KMS-11 (cell line): ENCODE measurements at regions not wholly inside any gene's neighbourhood (a gene's known extent, or its start where the extent isn't known, plus 50 kb on each side); places are given as distances from the start of the nearest gene placed in this dataset.

Source experiments
- H2AFZ ChIP-seq: fragments of 200-600 bp; sonication (generic); 2 replicates; pipeline ENCODE4 v1.6.1; 2016; ENCODE audit warnings: antibody characterized with exemption, mixed run types, low read depth
- H3K27ac ChIP-seq: fragments of 200-600 bp; sonication (generic); 2 replicates; pipeline ENCODE4 v1.6.1; 2016; ENCODE audit warnings: mild to moderate bottlenecking, mixed run types
- H3K27me3 ChIP-seq: fragments of 200-600 bp; sonication (generic); 2 replicates; pipeline ENCODE4 v1.6.1; 2017; ENCODE audit warnings: mild to moderate bottlenecking, low read depth, mixed run types, moderate library complexity; ENCODE audit not compliant: insufficient read depth
- H3K36me3 ChIP-seq: fragments of 200-600 bp; sonication (generic); 2 replicates; pipeline ENCODE4 v1.6.1; 2017; ENCODE audit warnings: mild to moderate bottlenecking, mixed run types; ENCODE audit not compliant: insufficient read depth
- H3K4me1 ChIP-seq: fragments of 200-600 bp; sonication (generic); 2 replicates; pipeline ENCODE4 v1.6.1; 2016; ENCODE audit warnings: mild to moderate bottlenecking, low read depth, mixed run types; ENCODE audit not compliant: poor library complexity, severe bottlenecking
- H3K4me2 ChIP-seq: fragments of 200-600 bp; sonication (generic); 2 replicates; pipeline ENCODE4 v1.7.0; 2016; ENCODE audit warnings: mild to moderate bottlenecking, mixed run types
- H3K4me3 ChIP-seq: fragments of 200-600 bp; sonication (generic); IDR thresholded peaks from 2 replicates; pipeline ENCODE4 v1.6.1; 2017; ENCODE audit warnings: low read depth, low read length, mixed read lengths; ENCODE audit not compliant: insufficient read depth
- H3K79me2 ChIP-seq: fragments of 200-600 bp; sonication (generic); 2 replicates; pipeline ENCODE4 v1.6.1; 2016; ENCODE audit warnings: low read depth, mixed run types; ENCODE audit not compliant: insufficient read depth
- H3K9ac ChIP-seq: fragments of 200-600 bp; sonication (generic); 2 replicates; pipeline ENCODE4 v1.6.1; 2016; ENCODE audit warnings: mild to moderate bottlenecking, mixed run types
- H4K20me1 ChIP-seq: fragments of 200-600 bp; sonication (generic); 2 replicates; pipeline ENCODE4 v1.6.1; 2016; ENCODE audit warnings: mild to moderate bottlenecking, mixed run types; ENCODE audit not compliant: insufficient read depth
- TF ChIP-seq, protein P1 (sequence below): fragments of 200-600 bp; sonication (generic); conservative IDR thresholded peaks from 2 replicates; pipeline ENCODE4 v1.6.1; 2017; ENCODE audit warnings: low read depth, mild to moderate bottlenecking, antibody characterized with exemption, low read length, moderate library complexity, mixed read lengths

DNA sequence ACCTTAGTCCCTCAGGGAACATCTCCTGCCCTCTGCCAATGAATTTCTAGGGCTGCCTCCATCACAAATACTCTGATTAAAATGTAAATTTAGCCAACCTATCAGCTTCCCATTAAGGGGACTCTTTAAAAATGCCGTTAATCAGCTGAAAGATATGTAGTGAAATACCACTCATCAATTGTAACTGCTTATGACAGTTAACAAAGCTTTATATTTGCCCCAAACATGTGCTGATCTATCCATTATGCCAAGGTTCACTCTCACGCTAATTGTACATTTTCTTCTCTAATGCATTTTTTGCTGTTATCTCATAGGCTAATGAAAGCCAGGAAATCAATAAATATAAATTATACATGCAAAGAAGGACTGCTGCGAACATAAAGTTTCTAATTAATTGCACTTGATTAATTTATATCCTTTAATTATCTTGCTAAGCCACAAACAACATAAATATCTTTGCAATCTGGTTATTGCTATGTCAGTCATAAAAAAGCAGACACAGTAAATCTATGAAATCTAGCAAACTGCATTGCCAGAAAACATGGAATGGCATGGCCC, 601.4 kb upstream of the SALL1 start:
- peak overlapping the region; percentile 24; the same call in 1 of the 2 replicates for H3K4me2 ChIP-seq
- TF ChIP-seq, protein P1, sequence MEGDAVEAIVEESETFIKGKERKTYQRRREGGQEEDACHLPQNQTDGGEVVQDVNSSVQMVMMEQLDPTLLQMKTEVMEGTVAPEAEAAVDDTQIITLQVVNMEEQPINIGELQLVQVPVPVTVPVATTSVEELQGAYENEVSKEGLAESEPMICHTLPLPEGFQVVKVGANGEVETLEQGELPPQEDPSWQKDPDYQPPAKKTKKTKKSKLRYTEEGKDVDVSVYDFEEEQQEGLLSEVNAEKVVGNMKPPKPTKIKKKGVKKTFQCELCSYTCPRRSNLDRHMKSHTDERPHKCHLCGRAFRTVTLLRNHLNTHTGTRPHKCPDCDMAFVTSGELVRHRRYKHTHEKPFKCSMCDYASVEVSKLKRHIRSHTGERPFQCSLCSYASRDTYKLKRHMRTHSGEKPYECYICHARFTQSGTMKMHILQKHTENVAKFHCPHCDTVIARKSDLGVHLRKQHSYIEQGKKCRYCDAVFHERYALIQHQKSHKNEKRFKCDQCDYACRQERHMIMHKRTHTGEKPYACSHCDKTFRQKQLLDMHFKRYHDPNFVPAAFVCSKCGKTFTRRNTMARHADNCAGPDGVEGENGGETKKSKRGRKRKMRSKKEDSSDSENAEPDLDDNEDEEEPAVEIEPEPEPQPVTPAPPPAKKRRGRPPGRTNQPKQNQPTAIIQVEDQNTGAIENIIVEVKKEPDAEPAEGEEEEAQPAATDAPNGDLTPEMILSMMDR = no peak
- no peak overlapping the region for H2AFZ ChIP-seq
- H3K9ac ChIP-seq = no peak overlapping the region
- H3K27ac ChIP-seq = no peak overlapping the region
- H3K79me2 ChIP-seq = no peaks in the 10 kb centered on the region
- H3K36me3 ChIP-seq = no peaks in the 10 kb centered on the region
- peaks cover 48% of the 10 kb centered on the region for H3K4me1 ChIP-seq
- H3K4me3 ChIP-seq = no peak overlapping the region
- no peaks in the 10 kb centered on the region for H3K27me3 ChIP-seq
- H4K20me1 ChIP-seq = no peaks in the 10 kb centered on the region

DNA sequence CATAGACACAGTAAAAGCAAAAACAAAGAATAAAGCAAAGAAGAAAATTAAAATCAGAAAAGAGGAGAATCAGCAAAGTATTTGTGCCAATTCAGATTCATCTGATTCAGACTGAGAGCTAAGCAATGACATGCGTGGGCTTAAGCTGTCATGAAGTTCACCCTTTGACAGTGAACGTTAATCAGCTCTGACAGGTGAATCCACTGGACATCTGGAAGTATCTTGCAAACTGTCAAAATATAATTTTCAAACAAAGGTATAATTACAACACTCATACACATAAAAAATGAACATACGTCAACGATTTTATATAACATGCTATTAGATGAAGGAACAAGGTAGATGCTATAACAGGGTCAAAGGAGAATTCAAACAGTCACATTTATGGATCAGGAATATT, 596.3 kb upstream of the SALL1 start:
- no peaks in the 10 kb centered on the region for H3K27me3 ChIP-seq

DNA sequence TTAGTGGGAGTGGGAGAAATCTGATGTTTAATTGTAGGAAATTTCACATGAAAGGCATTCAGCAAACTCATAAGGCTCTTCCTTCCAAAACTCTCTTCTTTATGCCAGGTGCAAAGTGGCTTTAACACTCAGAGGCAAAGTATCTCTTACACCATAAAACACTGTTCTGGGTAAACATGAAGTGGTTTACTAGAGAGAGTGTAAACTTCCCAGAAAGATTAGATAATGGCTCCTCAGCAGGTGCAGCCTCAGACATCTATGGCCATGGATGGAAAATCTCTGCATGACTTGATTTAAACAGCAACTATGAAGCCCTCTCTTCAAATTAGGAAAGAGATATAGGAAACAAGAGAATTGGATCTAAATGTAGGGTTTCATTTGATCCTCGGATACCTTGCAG, 583.1 kb upstream of the SALL1 start:
- Histone ChIP-seq H2AFZ (no peak overlapping the region), H3K36me3 (no peaks in the 10 kb centered on the region), H3K4me3 (no peak overlapping the region), H3K27ac (no peak overlapping the region), H3K27me3 (no peaks in the 10 kb centered on the region), H4K20me1 (no peaks in the 10 kb centered on the region), H3K4me1 (no peaks in the 10 kb centered on the region), H3K4me2 (no peak overlapping the region), H3K79me2 (no peaks in the 10 kb centered on the region), H3K9ac (no peak overlapping the region)
- TF ChIP-seq, protein P1 = no peak

More for the DNA sequence above, 596.3 kb upstream of the SALL1 start:
- Histone ChIP-seq H3K4me1 (peaks cover 1% of the 10 kb centered on the region), H3K9ac (no peak overlapping the region), H3K36me3 (no peaks in the 10 kb centered on the region), H3K4me3 (no peak overlapping the region), H2AFZ (no peak overlapping the region), H3K4me2 (no peak overlapping the region), H3K79me2 (no peaks in the 10 kb centered on the region), H4K20me1 (no peaks in the 10 kb centered on the region), H3K27ac (no peak overlapping the region)
- TF ChIP-seq, protein P1 = no peak

DNA sequence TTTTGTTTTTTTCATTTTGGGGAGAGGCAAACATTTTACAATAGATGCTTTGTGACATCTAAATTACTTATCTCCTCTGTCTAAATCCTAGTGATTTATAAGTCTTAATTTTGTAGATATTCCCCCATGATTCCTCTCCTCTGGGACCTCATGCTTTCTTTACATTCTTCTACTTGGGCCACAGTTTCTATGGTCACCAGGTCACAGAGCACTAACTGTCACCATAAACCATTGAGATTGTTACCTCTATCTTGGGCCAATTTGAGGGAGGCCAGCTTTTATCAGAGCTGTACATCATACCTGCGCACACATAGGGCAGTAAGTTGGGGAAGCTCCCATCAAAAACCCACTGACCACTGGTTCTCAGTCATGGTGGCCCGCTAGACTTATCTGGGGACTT, 582.1 kb upstream of the SALL1 start:
- no peaks in the 10 kb centered on the region for H3K79me2 ChIP-seq
- no peaks in the 10 kb centered on the region for H4K20me1 ChIP-seq
- H2AFZ ChIP-seq = no peak overlapping the region
- no peak overlapping the region for H3K9ac ChIP-seq
- H3K4me2 ChIP-seq = no peak overlapping the region
- no peak overlapping the region for H3K27ac ChIP-seq
- H3K36me3 ChIP-seq = no peaks in the 10 kb centered on the region
- TF ChIP-seq, protein P1 = no peak
- no peak overlapping the region for H3K4me3 ChIP-seq
- no peaks in the 10 kb centered on the region for H3K4me1 ChIP-seq
- no peaks in the 10 kb centered on the region for H3K27me3 ChIP-seq
